ENCODE measurements at regions not wholly inside any gene's neighbourhood (a gene's known extent, or its start where the extent isn't known, plus 50 kb on each side); places are given as distances from the start of the nearest gene placed in this dataset.
"Not testable (repeated sequence)": the region's sequence is repeated elsewhere in the genome, so short reads cannot be mapped to it uniquely, and the experiment has no call there.

GRCh38 chr1:90277270-90277669 lies 282.4 kb downstream of the ZNF326 start:
- peak; percentile 38 for FAIRE-seq

- no peak for FAIRE-seq
Observed at GRCh38 chr1:90274376-90274775, 279.5 kb downstream of the ZNF326 start.

GRCh38 chr1:90273241-90273774 lies 278.4 kb downstream of the ZNF326 start:
- no peak for FAIRE-seq

- FAIRE-seq = no peak
Observed at GRCh38 chr1:90262791-90263190, 267.9 kb downstream of the ZNF326 start.

GRCh38 chr1:90262286-90262685 lies 267.4 kb downstream of the ZNF326 start:
- FAIRE-seq = no peak

- FAIRE-seq = no peak
Observed at GRCh38 chr1:90246069-90246468, 251.2 kb downstream of the ZNF326 start.

- no peak for FAIRE-seq
Observed at GRCh38 chr1:90236493-90236892, 241.6 kb downstream of the ZNF326 start.

GRCh38 chr1:90223401-90223800 lies 228.5 kb downstream of the ZNF326 start:
- FAIRE-seq = no peak

GRCh38 chr1:90220941-90221693 lies 226.2 kb downstream of the ZNF326 start:
- FAIRE-seq = no peak

GRCh38 chr1:90220496-90220895 lies 225.6 kb downstream of the ZNF326 start:
- FAIRE-seq = no peak

- FAIRE-seq = not testable (repeated sequence)
Observed at GRCh38 chr1:90219166-90219871, 224.4 kb downstream of the ZNF326 start.

GRCh38 chr1:90210633-90211491 lies 216.0 kb downstream of the ZNF326 start:
- no peak for FAIRE-seq

GRCh38 chr1:90208949-90209348 lies 214.0 kb downstream of the ZNF326 start:
- FAIRE-seq = no peak

GRCh38 chr1:90206260-90206659 lies 211.3 kb downstream of the ZNF326 start:
- FAIRE-seq = no peak

GRCh38 chr1:90204780-90205179 lies 209.9 kb downstream of the ZNF326 start:
- FAIRE-seq = no peak

- no peak for FAIRE-seq
Observed at GRCh38 chr1:90204023-90204590, 209.2 kb downstream of the ZNF326 start.

- FAIRE-seq = no peak
Observed at GRCh38 chr1:90201467-90202358, 206.8 kb downstream of the ZNF326 start.

GRCh38 chr1:90200646-90201205 lies 205.8 kb downstream of the ZNF326 start:
- no peak for FAIRE-seq

- no peak for FAIRE-seq
Observed at GRCh38 chr1:90198616-90199332, 203.9 kb downstream of the ZNF326 start.

- FAIRE-seq = no peak
Observed at GRCh38 chr1:90193116-90193515, 198.2 kb downstream of the ZNF326 start.

- no peak for FAIRE-seq
Observed at GRCh38 chr1:90192408-90192807, 197.5 kb downstream of the ZNF326 start.

Data from islet of Langerhans (tissue), 1 donor.